Kasumi-1 (cell line): ENCODE measurements at regions not wholly inside any gene's neighbourhood (a gene's known extent, or its start where the extent isn't known, plus 50 kb on each side); places are given as distances from the start of the nearest gene placed in this dataset.

Experiments used
- DNase-seq, 2 experiments: peaks; one replicate each; lab custom pipeline; 2025; lab: John Stamatoyannopoulos, UW

DNA sequence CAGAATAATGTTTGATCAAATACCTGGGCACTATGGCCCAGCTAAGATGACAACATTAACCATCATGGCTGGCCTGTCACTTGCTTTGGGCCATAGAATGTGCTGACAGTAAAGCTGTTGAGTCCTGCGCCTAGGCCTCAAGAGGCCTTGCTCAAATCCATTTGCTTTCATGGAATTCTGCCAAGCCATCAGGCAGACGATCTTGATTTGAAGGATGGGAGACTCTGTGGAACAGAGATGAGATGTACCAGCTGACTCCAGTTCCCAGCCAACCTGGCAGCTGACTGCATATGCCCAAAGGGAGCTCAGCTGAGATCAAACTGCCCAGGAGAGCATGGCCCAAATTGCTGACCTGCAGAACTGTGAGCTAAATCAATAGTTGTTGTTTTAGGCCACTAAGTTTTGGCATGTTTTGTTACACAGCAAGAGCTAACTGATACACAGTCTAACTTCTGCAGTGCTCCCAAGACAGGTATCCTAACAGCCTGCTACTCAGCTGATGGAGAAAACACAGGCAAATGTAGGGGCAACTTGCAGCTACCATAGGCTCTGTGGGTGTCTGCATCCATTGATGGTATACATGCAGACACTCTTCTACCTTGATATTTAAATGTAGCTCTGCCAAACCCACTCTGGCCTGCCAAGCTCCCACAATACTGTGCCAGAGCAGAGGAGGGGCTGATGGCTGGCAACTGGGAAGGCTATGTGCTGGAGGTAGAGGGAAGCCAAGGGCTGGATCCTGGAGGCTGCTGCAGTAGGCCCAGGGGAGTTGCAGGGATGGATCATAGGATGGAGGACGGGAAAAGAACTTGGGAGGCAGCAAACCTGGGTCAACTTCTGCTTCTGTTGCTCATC lies 55.2 kb upstream of the RNF24 start:
- DNase-seq, result no peak

DNA sequence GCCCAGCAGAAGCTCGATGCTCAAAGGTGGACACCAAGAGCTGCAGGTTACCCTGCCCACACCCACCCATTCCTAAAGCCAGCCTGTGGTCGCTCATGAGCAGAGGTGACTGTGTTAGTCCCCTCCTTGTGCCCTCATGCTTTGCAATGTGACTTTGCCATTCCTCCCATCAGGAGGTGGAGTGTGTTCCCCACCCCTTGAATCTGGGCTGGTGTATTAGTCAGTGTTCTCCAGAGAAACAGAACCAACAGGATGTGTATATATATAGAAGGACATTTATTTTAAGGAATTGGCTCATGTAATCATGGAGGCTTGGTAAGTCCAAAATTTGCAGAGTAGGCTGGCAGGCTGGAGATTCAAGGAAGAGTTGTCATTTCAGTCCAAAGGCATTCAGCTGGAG lies 54.4 kb upstream of the RNF24 start:
- DNase-seq, result no peak

DNA sequence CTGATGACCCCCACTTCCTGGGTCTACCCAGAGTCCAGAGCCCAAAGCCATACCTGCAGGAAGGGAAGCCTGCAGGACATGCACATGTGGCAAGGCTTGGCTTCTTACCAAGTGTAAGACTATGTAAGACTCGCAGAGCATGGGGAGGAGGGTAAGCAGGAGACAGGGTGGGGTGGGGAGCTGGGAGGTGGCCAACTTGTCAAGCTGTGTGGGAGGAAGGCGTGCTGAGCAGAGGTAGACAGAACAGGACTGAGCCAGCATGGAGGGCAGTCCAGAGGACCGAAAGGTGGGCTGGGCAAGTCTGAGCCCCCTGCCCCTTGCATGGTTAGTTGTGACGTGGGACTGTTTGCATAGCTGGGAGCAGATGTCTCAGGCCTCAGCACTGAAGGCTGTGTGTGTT lies 53.4 kb upstream of the RNF24 start:
- no peak for DNase-seq

DNA sequence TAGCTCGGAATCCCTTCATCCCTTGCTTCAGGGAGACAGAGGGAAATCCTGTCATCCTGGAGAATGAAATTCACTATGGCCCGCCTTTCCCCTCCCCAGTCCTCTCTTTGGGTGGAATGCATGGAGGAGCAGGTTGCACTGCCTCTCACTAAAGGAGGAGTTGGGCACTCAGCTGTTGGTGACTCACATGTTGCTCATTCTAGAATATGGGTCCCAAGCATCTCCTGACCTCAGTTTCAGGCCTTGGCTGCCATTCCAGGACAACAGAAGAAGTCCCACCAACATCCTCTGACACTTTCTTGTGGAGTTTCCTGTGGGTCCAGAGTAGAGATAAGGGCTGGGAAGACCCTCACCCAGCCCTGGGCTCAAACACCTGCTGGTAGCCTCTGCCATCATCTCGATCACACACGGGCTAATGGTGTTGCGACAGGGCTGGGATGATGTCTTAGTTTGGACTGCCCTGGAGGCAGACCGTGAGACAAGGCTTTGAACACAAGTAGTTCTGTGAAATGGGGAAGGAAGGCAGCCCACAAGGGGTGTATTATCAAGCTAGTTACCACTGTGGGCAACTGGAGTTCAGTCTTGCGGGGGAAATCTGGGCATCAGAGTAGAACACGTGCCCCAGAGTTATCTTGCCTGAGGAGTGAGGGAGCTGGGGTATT lies 52.4 kb upstream of the RNF24 start:
- peak; percentile 40 to 42 for DNase-seq

- DNase-seq, result no peak
Measured at GRCh38 chr20:4066551-4066950, 51.2 kb upstream of the RNF24 start.

GRCh38 chr20:4065391-4065844 lies 50.1 kb upstream of the RNF24 start:
- DNase-seq, result no peak
